Testis (tissue), 2 donors: ENCODE measurements at regions not wholly inside any gene's neighbourhood (a gene's known extent, or its start where the extent isn't known, plus 50 kb on each side); places are given as distances from the start of the nearest gene placed in this dataset.

ENCODE experiments used
- POLR2A ChIP-seq: fragments of 450-650 bp; IDR thresholded peaks from one replicate; pipeline ENCODE4 v1.6.1; 2017; ENCODE audit warnings: antibody characterized with exemption, mild to moderate bottlenecking, moderate library complexity
- TF ChIP-seq, protein P1 (sequence below), 3 experiments: fragments of 450-650 bp in 2 of 3; fragments of 200-600 bp in 1 of 3; sonication (generic) in 1 of 3; IDR thresholded peaks; one replicate each; pipeline ENCODE4 v1.5.1; 2016 to 2019; ENCODE audit warnings: antibody characterized with exemption in 3 of 3, mild to moderate bottlenecking in 2 of 3, moderate library complexity in 1 of 3

DNA sequence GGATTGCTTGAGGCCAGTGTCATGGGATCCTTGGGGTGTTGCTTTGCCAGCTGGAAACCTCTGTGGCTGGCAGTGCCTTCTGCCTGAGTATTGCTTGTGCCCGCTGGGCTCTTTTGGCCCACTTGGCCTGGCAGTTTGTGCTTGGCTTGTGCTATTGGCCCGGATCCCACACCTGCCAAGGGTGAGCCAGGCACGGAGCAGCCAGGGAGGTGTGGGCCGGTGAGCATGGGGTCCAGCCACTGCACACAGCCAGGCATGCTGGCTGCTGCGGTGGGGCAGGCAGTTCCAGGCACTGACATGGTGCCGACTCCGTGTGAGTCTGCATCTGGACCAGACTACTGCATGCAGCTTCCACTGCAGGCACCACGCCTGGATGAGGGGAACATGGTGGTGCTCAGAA, 62.5 kb upstream of the SYNCRIP start:
- TF ChIP-seq, protein P1, sequence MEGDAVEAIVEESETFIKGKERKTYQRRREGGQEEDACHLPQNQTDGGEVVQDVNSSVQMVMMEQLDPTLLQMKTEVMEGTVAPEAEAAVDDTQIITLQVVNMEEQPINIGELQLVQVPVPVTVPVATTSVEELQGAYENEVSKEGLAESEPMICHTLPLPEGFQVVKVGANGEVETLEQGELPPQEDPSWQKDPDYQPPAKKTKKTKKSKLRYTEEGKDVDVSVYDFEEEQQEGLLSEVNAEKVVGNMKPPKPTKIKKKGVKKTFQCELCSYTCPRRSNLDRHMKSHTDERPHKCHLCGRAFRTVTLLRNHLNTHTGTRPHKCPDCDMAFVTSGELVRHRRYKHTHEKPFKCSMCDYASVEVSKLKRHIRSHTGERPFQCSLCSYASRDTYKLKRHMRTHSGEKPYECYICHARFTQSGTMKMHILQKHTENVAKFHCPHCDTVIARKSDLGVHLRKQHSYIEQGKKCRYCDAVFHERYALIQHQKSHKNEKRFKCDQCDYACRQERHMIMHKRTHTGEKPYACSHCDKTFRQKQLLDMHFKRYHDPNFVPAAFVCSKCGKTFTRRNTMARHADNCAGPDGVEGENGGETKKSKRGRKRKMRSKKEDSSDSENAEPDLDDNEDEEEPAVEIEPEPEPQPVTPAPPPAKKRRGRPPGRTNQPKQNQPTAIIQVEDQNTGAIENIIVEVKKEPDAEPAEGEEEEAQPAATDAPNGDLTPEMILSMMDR (IDR thresholded peaks at IDR 0.05) = no peak
- no peak for TF ChIP-seq POLR2A
